Neuron (in vitro differentiated cells): ENCODE measurements at regions not wholly inside any gene's neighbourhood (a gene's known extent, or its start where the extent isn't known, plus 50 kb on each side); places are given as distances from the start of the nearest gene placed in this dataset.

Experiments used
- H2AFZ ChIP-seq: one replicate; pipeline ENCODE4 v1.6.1; 2013; ENCODE audit warnings: low read depth, mild to moderate bottlenecking, inconsistent platforms, low read length, moderate library complexity
- H3K27me3 ChIP-seq: one replicate; pipeline ENCODE4 v1.6.1; 2013; ENCODE audit warnings: low read length; ENCODE audit not compliant: insufficient read depth
- H3K36me3 ChIP-seq: one replicate; pipeline ENCODE4 v1.6.1; 2013; ENCODE audit warnings: low read length; ENCODE audit not compliant: insufficient read depth
- H3K4me1 ChIP-seq: one replicate; pipeline ENCODE4 v1.6.1; 2013; ENCODE audit warnings: low read length; ENCODE audit not compliant: insufficient read depth
- H3K4me3 ChIP-seq: 2 replicates; pipeline ENCODE4 v1.5.1; 2013; ENCODE audit warnings: mild to moderate bottlenecking, low read length, moderate library complexity
- H3K9me3 ChIP-seq: one replicate; pipeline ENCODE4 v1.6.1; 2013; ENCODE audit warnings: low read length

DNA sequence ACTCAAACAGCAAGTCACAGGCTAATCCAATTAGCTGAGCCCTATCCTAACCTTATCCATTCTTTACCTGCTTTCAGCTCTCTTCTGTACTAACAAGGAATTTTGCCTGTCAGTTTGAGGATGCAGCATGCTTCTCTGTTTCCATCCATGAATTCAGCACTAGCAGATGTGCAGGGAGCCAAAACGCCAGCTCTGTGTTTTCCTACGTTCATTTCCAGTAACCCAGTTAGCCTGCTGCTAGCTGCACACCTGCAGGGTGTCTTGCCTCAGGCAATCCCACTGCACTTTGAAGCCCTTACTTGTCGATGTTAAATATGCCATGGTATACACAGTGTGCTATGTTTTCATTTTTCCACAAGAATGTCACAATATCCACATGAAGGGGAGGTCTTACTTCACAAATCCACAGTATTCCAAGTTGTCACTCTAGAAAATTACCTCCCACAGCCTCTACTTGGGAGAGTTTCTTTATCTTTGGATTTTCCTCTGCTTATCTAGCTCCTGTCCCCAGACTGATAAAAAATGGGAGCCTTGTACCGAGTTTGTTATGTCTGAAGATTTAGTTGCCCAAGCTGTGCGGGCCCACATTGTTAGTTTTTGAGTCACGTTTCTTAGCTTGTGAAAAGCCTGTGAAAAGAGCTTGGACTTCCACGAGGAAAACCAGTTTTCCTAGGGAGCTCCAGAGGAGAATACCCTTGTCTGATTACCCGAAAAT is 127.6 kb upstream of the HHIP start:
- H3K4me3 ChIP-seq = no peak overlapping the region
- no peaks in the 10 kb centered on the region for H3K9me3 ChIP-seq
- no peaks in the 10 kb centered on the region for H3K36me3 ChIP-seq
- no peak overlapping the region for H2AFZ ChIP-seq
- H3K27me3 ChIP-seq = no peaks in the 10 kb centered on the region
- no peaks in the 10 kb centered on the region for H3K4me1 ChIP-seq

DNA sequence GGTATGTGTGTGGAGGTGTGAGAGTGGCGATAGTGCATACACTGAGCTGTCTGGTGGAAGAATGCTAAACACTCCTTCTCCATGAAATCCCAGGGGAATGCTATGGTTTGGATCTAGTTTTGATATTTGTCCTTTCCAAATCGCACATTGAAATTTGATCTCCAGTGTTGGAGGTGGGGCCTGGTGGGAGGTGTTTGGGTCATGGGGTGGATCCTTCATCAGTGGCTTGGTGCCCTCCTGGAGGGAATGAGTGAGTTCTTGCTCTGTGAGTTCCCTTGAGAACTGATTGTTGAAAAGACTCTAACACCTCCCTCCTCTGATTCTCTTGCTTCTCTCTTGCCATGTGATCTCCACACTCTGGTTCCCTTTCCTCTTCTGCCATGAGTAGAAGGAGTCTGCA is 114.1 kb upstream of the HHIP start:
- Histone ChIP-seq H3K9me3 (no peaks in the 10 kb centered on the region), H2AFZ (no peak overlapping the region), H3K36me3 (no peaks in the 10 kb centered on the region), H3K4me3 (no peak overlapping the region), H3K27me3 (no peaks in the 10 kb centered on the region), H3K4me1 (no peaks in the 10 kb centered on the region)

DNA sequence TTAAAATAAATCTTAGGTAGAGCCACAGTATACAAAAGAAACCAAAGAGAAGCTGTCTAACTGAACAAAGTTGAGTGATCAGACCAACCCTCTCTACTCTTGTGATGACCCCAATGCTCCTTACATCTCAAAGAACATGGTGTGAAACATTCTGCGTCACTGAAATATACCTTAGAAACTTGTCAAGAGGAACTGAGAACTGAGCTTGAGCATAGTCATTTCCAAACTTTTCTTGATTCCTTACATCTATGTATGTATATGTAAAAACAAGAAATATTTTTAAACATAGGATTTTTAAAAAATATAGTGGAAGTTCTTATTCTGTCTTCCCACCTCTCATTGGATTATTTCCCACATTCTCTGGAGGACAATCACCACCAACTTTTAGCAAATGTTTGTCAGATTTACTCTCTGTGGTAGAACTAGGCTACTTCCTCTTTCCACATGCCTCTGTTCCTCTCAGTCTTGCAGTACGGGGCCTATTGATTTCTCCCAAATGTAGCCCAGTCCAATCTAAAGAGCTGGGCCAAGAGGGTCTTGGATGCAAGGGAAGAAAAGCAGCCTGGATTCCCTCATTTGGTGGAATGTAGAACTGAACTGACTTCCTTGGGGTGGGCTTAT is 98.2 kb upstream of the HHIP start:
- Histone ChIP-seq H3K4me1 (peaks cover 5% of the 10 kb centered on the region), H3K4me3 (no peak overlapping the region), H3K9me3 (no peaks in the 10 kb centered on the region), H2AFZ (no peak overlapping the region), H3K36me3 (no peaks in the 10 kb centered on the region), H3K27me3 (no peaks in the 10 kb centered on the region)

DNA sequence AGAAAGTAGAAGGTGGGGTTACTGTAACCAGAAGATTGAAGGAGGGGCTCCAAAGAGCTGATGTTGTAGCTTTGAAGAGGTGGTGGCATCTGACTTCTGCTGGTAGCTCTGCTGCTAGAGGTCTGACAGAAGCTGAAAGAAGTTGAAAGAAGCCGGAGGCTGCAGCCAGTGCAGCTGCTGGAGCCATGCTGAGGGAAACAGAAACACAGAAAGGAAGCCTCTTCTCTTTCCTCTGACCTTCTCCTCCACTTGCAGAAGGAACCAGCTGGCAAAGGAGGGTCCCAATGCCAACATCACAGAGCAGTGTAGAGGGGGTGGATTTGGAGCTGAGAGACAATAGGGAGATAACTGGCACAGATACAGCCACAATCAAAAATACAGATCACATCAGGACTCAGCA is 89.3 kb upstream of the HHIP start:
- no peaks in the 10 kb centered on the region for H3K9me3 ChIP-seq
- H3K27me3 ChIP-seq = no peaks in the 10 kb centered on the region
- H3K4me1 ChIP-seq = no peaks in the 10 kb centered on the region
- no peaks in the 10 kb centered on the region for H3K36me3 ChIP-seq
- no peak overlapping the region for H3K4me3 ChIP-seq
- no peak overlapping the region for H2AFZ ChIP-seq

DNA sequence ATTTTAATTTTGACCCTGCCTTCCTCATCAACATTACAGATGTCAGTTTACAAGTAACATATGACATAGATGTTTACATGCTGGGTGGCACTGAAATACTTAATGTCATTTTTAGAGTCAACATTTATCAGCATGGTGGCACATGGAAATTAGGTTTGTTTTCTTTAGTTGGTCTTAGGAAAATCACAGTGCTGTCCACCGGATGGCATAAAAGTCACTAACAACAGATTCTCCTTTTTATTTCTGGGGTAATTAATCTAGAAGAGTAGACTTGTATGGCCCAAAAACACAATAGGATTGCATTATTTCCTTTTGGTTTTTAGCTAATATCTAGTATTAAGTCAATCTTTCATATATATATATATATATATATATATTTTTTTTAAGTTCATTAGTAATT is 88.6 kb upstream of the HHIP start:
- Histone ChIP-seq H3K27me3 (no peaks in the 10 kb centered on the region), H2AFZ (no peak overlapping the region), H3K4me3 (no peak overlapping the region), H3K9me3 (no peaks in the 10 kb centered on the region), H3K36me3 (no peaks in the 10 kb centered on the region), H3K4me1 (no peaks in the 10 kb centered on the region)

DNA sequence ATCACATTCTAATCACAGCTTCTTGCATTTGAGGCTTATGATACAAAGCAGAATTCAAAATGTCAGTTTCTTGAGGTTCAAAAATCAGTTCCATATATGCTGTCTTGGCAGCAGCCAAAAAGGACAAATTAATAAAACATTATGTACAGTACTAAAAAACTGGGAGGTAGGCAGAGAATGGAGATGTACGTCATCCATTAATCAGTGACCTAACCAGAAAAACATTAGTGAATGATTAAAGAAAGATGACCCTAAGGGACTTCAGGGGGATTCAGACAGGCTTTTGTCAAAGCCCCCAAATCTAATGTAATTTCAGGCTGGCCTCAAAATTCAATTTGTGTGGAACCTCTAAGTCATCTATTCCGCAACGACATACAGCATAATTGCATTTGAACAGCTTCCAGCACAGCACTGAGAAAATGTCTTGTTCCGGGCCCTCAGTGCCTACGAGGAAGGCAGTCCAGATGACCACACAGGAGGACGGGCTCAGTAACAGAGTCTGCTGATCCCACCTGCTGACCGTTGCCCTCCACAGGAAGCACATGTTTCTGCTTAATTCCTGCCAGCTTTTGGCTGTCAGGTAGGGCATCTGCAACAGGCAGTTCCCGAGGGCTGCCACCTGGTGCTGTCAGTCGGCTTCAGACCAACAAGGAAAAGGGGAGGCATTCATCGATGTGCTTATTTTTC is 83.8 kb upstream of the HHIP start:
- Histone ChIP-seq H3K4me1 (no peaks in the 10 kb centered on the region), H2AFZ (no peak overlapping the region), H3K9me3 (no peaks in the 10 kb centered on the region), H3K27me3 (no peaks in the 10 kb centered on the region), H3K4me3 (no peak overlapping the region), H3K36me3 (no peaks in the 10 kb centered on the region)

DNA sequence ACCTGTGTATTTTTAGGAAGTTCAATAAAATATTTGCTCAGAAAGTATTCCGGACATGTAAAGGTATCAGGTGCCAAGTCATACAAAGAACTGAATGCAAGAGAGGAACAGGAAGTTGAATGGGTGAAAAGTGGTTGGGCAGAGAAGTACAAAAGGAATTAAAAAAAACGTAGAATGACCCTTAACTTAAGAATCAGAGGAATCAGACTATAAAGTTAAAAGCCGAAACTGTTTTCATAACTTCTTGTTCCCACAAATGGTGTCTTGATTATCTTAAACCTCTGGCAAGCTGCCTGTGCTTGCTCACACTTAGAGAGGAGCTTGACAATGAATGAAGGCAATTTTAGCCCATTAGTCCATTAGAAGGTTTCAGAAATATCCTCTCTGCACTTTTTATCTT is 81.6 kb upstream of the HHIP start:
- no peak overlapping the region for H2AFZ ChIP-seq
- H3K27me3 ChIP-seq = no peaks in the 10 kb centered on the region
- no peaks in the 10 kb centered on the region for H3K9me3 ChIP-seq

DNA sequence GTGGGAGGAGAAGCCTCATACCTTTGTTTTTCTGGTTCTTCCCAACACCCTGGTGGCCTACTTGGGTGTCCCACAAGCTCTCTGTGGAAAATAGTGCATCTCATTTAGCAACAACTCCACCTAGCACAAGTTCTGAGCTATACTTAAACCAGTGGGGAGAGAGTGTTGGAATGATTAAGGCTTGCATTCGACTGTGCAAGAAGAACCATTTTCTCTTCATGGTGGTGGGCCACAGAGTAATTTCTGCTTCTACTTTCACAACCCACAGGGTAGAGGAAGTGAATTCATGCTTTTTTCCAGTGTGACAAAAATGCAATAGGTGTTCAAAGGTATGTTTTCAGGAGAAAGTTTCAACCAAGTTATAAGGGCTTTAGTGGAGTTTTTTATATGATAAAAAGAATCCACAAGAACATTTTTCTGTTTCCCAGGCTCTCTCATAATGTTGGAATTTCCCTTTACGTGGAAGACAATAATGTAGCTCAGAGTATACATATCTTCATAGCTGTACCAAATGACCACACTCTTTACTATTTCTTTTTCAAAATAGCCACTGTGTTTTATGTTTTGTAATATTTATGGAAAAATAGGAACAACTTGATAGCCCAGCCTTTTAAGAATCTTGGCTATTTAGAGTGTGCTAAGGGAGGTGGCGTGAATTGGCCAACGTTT is 80.3 kb upstream of the HHIP start:
- H3K36me3 ChIP-seq = no peaks in the 10 kb centered on the region
- H3K9me3 ChIP-seq = no peaks in the 10 kb centered on the region
- no peaks in the 10 kb centered on the region for H3K27me3 ChIP-seq
- no peaks in the 10 kb centered on the region for H3K4me1 ChIP-seq
- H3K4me3 ChIP-seq = no peak overlapping the region
- H2AFZ ChIP-seq = no peak overlapping the region

More for the DNA sequence above, 81.6 kb upstream of the HHIP start:
- no peaks in the 10 kb centered on the region for H3K36me3 ChIP-seq
- no peak overlapping the region for H3K4me3 ChIP-seq
- H3K4me1 ChIP-seq = no peaks in the 10 kb centered on the region

DNA sequence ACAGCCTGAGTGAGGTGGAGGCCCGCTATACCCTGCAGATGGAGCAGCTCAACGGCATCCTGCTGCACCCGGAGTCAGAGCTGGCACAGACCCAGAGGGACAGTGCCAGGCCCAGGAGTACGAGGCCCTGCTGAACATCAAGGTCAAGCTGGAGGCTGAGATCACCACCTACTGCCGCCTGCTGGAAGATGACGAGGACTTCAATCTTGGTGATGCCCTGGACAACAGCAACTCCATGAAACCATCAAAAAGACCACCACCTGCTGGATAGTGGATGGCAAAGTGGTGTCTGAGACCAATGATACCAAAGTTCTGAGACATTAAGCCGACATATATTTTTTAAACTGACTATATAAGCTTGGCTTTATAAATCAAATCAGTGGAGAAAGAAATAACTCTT is 73.3 kb upstream of the HHIP start:
- Histone ChIP-seq H3K36me3 (no peaks in the 10 kb centered on the region), H3K4me3 (no peak overlapping the region), H3K27me3 (no peaks in the 10 kb centered on the region), H3K9me3 (no peaks in the 10 kb centered on the region), H3K4me1 (no peaks in the 10 kb centered on the region), H2AFZ (no peak overlapping the region)

DNA sequence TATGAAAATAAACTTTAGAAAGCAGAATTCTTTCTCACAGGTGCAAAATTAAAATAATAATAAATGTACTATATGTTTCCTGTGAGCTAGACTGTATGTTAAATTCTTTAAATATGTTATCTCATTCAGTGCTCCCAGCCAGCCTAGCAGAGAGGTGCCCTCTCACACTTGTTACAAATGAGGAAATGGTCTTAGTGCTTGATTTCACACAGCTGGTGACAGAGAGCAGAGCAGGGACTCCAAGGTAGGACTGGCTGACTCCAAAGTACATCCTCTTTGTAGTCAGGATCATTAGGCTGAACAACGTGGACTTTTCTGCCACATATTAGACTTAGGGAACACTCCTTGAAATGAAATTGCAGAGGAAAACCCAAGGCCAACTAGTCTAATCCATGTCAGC is 72.0 kb upstream of the HHIP start:
- no peaks in the 10 kb centered on the region for H3K9me3 ChIP-seq
- no peak overlapping the region for H2AFZ ChIP-seq
- no peaks in the 10 kb centered on the region for H3K36me3 ChIP-seq
- H3K4me3 ChIP-seq = no peak overlapping the region
- no peaks in the 10 kb centered on the region for H3K4me1 ChIP-seq
- H3K27me3 ChIP-seq = no peaks in the 10 kb centered on the region

DNA sequence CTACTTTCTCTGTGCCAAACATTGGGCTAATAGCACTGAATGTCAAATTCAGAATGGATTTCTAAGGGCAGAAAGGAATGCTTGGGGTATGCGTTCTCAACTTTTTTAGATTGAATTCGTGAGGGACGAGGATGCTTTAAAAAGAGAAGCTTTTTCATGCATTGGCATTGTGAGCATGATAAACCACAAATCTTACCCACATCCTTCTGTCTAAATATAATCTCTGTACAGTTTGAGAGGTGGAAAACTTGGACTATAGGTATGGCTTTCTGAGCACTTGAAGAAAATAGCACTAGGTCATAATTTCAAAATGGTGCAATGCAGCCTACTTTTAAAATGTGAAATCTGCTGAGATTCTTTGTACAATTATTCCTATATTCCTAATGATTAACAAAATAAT is 71.4 kb upstream of the HHIP start:
- H3K36me3 ChIP-seq = no peaks in the 10 kb centered on the region
- H3K9me3 ChIP-seq = no peaks in the 10 kb centered on the region
- H3K27me3 ChIP-seq = no peaks in the 10 kb centered on the region
- no peak overlapping the region for H3K4me3 ChIP-seq
- no peak overlapping the region for H2AFZ ChIP-seq
- H3K4me1 ChIP-seq = no peaks in the 10 kb centered on the region

DNA sequence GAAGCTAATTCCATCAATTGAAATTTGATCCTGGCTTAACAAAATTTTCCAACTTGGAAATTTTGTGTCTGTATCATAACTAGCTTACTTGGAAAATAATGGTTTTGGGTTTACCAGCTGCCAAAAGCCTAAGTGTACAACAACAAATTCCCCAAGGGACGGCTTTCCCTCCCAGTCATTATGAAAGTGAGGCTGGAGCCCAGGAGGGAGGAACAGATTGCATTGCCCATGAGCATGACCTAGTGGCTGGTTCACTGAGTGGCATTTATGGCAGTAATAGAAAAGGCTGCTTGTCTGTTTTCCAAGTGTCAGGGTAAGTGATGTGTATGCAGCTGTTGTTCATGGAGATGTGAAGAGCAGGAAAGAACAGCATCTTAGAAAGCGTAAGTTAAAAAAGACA is 70.8 kb upstream of the HHIP start:
- no peaks in the 10 kb centered on the region for H3K36me3 ChIP-seq
- no peak overlapping the region for H2AFZ ChIP-seq
- H3K27me3 ChIP-seq = no peaks in the 10 kb centered on the region
- H3K4me3 ChIP-seq = no peak overlapping the region
- H3K9me3 ChIP-seq = no peaks in the 10 kb centered on the region
- H3K4me1 ChIP-seq = no peaks in the 10 kb centered on the region

DNA sequence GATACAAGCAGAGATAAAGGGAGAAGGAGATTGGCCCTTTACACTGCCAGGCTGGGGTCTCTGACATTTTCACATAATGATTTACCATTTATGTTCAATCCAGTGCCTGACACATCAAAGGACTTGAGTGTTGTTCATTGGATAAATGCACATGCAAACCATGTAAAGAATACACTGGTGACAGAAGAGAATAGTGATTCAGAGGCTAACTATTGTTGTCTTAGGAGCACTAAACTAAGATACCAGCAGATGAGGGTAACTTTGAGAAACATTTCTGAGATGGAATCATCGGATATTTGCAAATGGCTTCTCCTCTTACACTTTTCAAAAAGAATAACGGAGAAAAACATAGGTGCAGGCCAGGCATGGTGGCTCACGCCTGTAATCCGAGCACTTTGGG is 67.3 kb upstream of the HHIP start:
- Histone ChIP-seq H3K36me3 (no peaks in the 10 kb centered on the region), H3K9me3 (no peaks in the 10 kb centered on the region), H3K27me3 (no peaks in the 10 kb centered on the region), H3K4me1 (no peaks in the 10 kb centered on the region), H2AFZ (no peak overlapping the region), H3K4me3 (no peak overlapping the region)
